HCT116 (cell line): ENCODE measurements at regions not wholly inside any gene's neighbourhood (a gene's known extent, or its start where the extent isn't known, plus 50 kb on each side); places are given as distances from the start of the nearest gene placed in this dataset.

Source experiments
- CEBPB ChIP-seq: IDR thresholded peaks from 2 replicates; pipeline ENCODE4 v1.6.1; 2012; ENCODE audit warnings: low read depth
- CTCF ChIP-seq, 3 experiments: fragments of 200-600 bp in 1 of 3; sonication (generic) in 1 of 3; IDR thresholded peaks in 2 of 3; conservative IDR thresholded peaks in 1 of 3; 2 replicates each; pipeline ENCODE4 v1.5.1; 2012 to 2017; ENCODE audit warnings: low read depth in 2 of 3, low read length in 2 of 3, antibody characterized with exemption in 1 of 3, borderline replicate concordance in 1 of 3, control low read depth in 1 of 3, mild to moderate bottlenecking in 1 of 3, mixed read lengths in 1 of 3, mixed run types in 1 of 3, moderate library complexity in 1 of 3; ENCODE audit not compliant: insufficient read depth in 1 of 3
- EZH2 ChIP-seq: fragments of 200-600 bp; sonication (generic); IDR thresholded peaks from 2 replicates; pipeline ENCODE4 v1.6.1; 2017; ENCODE audit warnings: antibody characterized with exemption, mixed run types
- EZH2phosphoT487 ChIP-seq: fragments of 200-600 bp; IDR thresholded peaks from 2 replicates; pipeline ENCODE4 v1.6.1; 2018; ENCODE audit warnings: antibody characterized with exemption, borderline replicate concordance
- POLR2A ChIP-seq: IDR thresholded peaks from 2 replicates; pipeline ENCODE4 v1.7.0; 2011; ENCODE audit warnings: borderline replicate concordance; ENCODE audit not compliant: insufficient read depth, insufficient read length; ENCODE audit errors: extremely low read depth
- POLR2AphosphoS5 ChIP-seq: IDR thresholded peaks from 2 replicates; pipeline ENCODE4 v1.6.1; 2011; ENCODE audit warnings: mild to moderate bottlenecking, low read depth, low read length, moderate library complexity
- REST ChIP-seq: IDR thresholded peaks from 2 replicates; pipeline ENCODE4 v1.6.1; 2012; ENCODE audit warnings: low read depth
- SIN3A ChIP-seq: IDR thresholded peaks from 2 replicates; pipeline ENCODE4 v1.6.1; 2012; ENCODE audit warnings: low read depth
- YY1 ChIP-seq: IDR thresholded peaks from 2 replicates; pipeline ENCODE4 v1.6.1; 2011; ENCODE audit warnings: low read length, low read depth, moderate library complexity, mild to moderate bottlenecking; ENCODE audit not compliant: insufficient replicate concordance; ENCODE audit errors: extremely low read depth
- ZNF274 ChIP-seq: fragments of 200-500 bp; sonication (Bioruptor generic); IDR thresholded peaks from 2 replicates; pipeline ENCODE4 v1.6.1; 2014; ENCODE audit warnings: mild to moderate bottlenecking, low read depth, low read length, inconsistent platforms

GRCh38 chr14:98919434-98919833, 352.6 kb downstream of the BCL11B start:
- TF ChIP-seq CTCF (IDR thresholded peaks at IDR 0.05 in 2 of 3, conservative IDR thresholded peaks at IDR 0.05 in 1 of 3; ENCODE audit: borderline replicate concordance in 1 of 3, insufficient read depth in 1 of 3, low read depth in 2 of 3, low read length in 2 of 3) (no peak), POLR2A (no peak), YY1 (no peak), REST (no peak), ZNF274 (no peak), POLR2AphosphoS5 (no peak), EZH2 (no peak), SIN3A (no peak), CEBPB (no peak), EZH2phosphoT487 (no peak)
